Neural cell (in vitro differentiated cells): ENCODE measurements at regions not wholly inside any gene's neighbourhood (a gene's known extent, or its start where the extent isn't known, plus 50 kb on each side); places are given as distances from the start of the nearest gene placed in this dataset.

Experiments
- H2AFZ ChIP-seq: fragments of 200-600, 300-800 bp; sonication (generic), shearing (Covaris generic); 2 replicates; pipeline ENCODE4 v1.6.0; 2014; ENCODE audit warnings: low read depth, mild to moderate bottlenecking, antibody characterized with exemption, low read length, moderate library complexity
- H3F3A ChIP-seq: fragments of 200-600 bp; shearing (Covaris generic); 2 replicates; pipeline ENCODE4 v1.6.1; 2016; ENCODE audit warnings: mild to moderate bottlenecking, moderate library complexity, mixed read lengths, antibody characterized with exemption, low read length; ENCODE audit not compliant: insufficient read depth, poor library complexity, severe bottlenecking
- H3K27ac ChIP-seq: fragments of 200-600, 300-800 bp; sonication (generic), shearing (Covaris generic); 2 replicates; pipeline ENCODE4 v1.5.1; 2014; ENCODE audit warnings: mild to moderate bottlenecking, low read length, moderate library complexity
- H3K27me3 ChIP-seq: fragments of 300-800, 200-600 bp; sonication (generic), shearing (Covaris generic); 2 replicates; pipeline ENCODE4 v1.6.0; 2014; ENCODE audit warnings: mild to moderate bottlenecking, low read depth, low read length, moderate library complexity; ENCODE audit not compliant: insufficient read depth
- H3K36me3 ChIP-seq: fragments of 300-800, 200-600 bp; sonication (generic), shearing (Covaris generic); 2 replicates; pipeline ENCODE4 v1.5.1; 2014; ENCODE audit warnings: mild to moderate bottlenecking, antibody characterized with exemption, low read length, moderate library complexity; ENCODE audit not compliant: insufficient read depth
- H3K4me2 ChIP-seq: fragments of 300-800, 200-600 bp; sonication (generic), shearing (Covaris generic); 2 replicates; pipeline ENCODE4 v1.6.0; 2014; ENCODE audit warnings: mild to moderate bottlenecking, low read length
- H3K4me3 ChIP-seq: fragments of 300-800, 200-600 bp; sonication (generic), shearing (Covaris generic); 2 replicates; pipeline ENCODE4 v1.5.1; 2014; ENCODE audit warnings: mild to moderate bottlenecking, low read length, moderate library complexity
- H3K79me2 ChIP-seq: fragments of 200-600 bp; shearing (Covaris generic); replicated peaks from 2 replicates; pipeline ENCODE4 v1.6.0; 2014; ENCODE audit warnings: mild to moderate bottlenecking, low read length, moderate library complexity; ENCODE audit not compliant: insufficient read depth
- H3K9ac ChIP-seq: fragments of 300-800, 200-600 bp; sonication (generic), shearing (Covaris generic); 2 replicates; pipeline ENCODE4 v1.6.1; 2016; ENCODE audit warnings: mild to moderate bottlenecking, low read length, mixed read lengths
- H3K9me2 ChIP-seq: fragments of 200-600 bp; shearing (Covaris generic); 2 replicates; pipeline ENCODE4 v1.6.1; 2016; ENCODE audit warnings: mild to moderate bottlenecking, low read length, mixed read lengths; ENCODE audit not compliant: insufficient read depth
- H3K9me3 ChIP-seq: fragments of 200-600, 300-800 bp; sonication (generic), shearing (Covaris generic); 2 replicates; pipeline ENCODE4 v1.6.1; 2016; ENCODE audit warnings: mild to moderate bottlenecking, mixed run types, low read length, moderate library complexity, mixed read lengths
- H4K20me1 ChIP-seq: fragments of 200-600 bp; shearing (Covaris generic); 2 replicates; pipeline ENCODE4 v1.6.1; 2016; ENCODE audit warnings: mild to moderate bottlenecking, mixed run types; ENCODE audit not compliant: insufficient read depth
- CTCF ChIP-seq: fragments of 450-650 bp; IDR thresholded peaks from 2 replicates; pipeline ENCODE4 v1.5.1; 2014; ENCODE audit warnings: antibody characterized with exemption, mild to moderate bottlenecking, moderate library complexity; ENCODE audit not compliant: poor library complexity, severe bottlenecking
- EP300 ChIP-seq: fragments of 450-650 bp; conservative IDR thresholded peaks from 2 replicates; pipeline ENCODE4 v1.6.1; 2014; ENCODE audit warnings: antibody characterized with exemption, mild to moderate bottlenecking, moderate library complexity; ENCODE audit not compliant: poor library complexity, severe bottlenecking
- EZH2 ChIP-seq: fragments of 200-600, 300-800 bp; shearing (Covaris generic), sonication (generic); IDR thresholded peaks from 2 replicates; pipeline ENCODE4 v1.6.1; 2014; ENCODE audit warnings: antibody characterized with exemption, low read length, borderline replicate concordance, mild to moderate bottlenecking; ENCODE audit not compliant: insufficient read depth, poor library complexity, severe bottlenecking
- MXI1 ChIP-seq: fragments of 450-650 bp; conservative IDR thresholded peaks from 2 replicates; pipeline ENCODE4 v1.6.1; 2014; ENCODE audit warnings: antibody characterized with exemption, mild to moderate bottlenecking; ENCODE audit not compliant: poor library complexity, severe bottlenecking
- POLR2AphosphoS5 ChIP-seq: IDR thresholded peaks from 2 replicates; pipeline ENCODE4 v1.6.1; 2012
- RAD21 ChIP-seq: fragments of 450-650 bp; conservative IDR thresholded peaks from 2 replicates; pipeline ENCODE4 v1.6.1; 2014; ENCODE audit warnings: antibody characterized with exemption, mild to moderate bottlenecking, moderate library complexity
- REST ChIP-seq: IDR thresholded peaks from 2 replicates; pipeline ENCODE4 v1.6.1; 2012; ENCODE audit warnings: borderline replicate concordance
- SMC3 ChIP-seq: fragments of 450-650 bp; conservative IDR thresholded peaks from 2 replicates; pipeline ENCODE4 v1.6.1; 2014; ENCODE audit warnings: antibody characterized with exemption, mild to moderate bottlenecking, moderate library complexity; ENCODE audit not compliant: poor library complexity
- TAF1 ChIP-seq: IDR thresholded peaks from 2 replicates; pipeline ENCODE4 v1.6.1; 2012; ENCODE audit warnings: low read depth

- no peak overlapping the region for H3K4me3 ChIP-seq
- H3K9me3 ChIP-seq, result no peaks in the 10 kb centered on the region
- H3K79me2 ChIP-seq, result no peaks in the 10 kb centered on the region
- H2AFZ ChIP-seq, result no peak overlapping the region
- no peaks in the 10 kb centered on the region for H4K20me1 ChIP-seq
- H3F3A ChIP-seq, result no peaks in the 10 kb centered on the region
- H3K36me3 ChIP-seq, result no peaks in the 10 kb centered on the region
- no peaks in the 10 kb centered on the region for H3K27me3 ChIP-seq
- H3K9ac ChIP-seq, result no peak overlapping the region
- no peaks in the 10 kb centered on the region for H3K9me2 ChIP-seq
- no peak overlapping the region for H3K4me2 ChIP-seq
- no peak for TF ChIP-seq REST
- TF ChIP-seq EZH2, result no peak
- TF ChIP-seq RAD21, result no peak
- TF ChIP-seq CTCF, result no peak
- TF ChIP-seq MXI1, result no peak
- TF ChIP-seq TAF1, result no peak
- TF ChIP-seq POLR2AphosphoS5, result no peak
- no peak for TF ChIP-seq EP300
- TF ChIP-seq SMC3, result no peak
- H3K27ac ChIP-seq, result no peak overlapping the region
These were observed 259.4 kb downstream of the TEX36 start for GRCh38 chr10:125423569-125423968.

- no peak overlapping the region for H3K27ac ChIP-seq
- H4K20me1 ChIP-seq, result no peaks in the 10 kb centered on the region
- H3K4me3 ChIP-seq, result no peak overlapping the region
- no peaks in the 10 kb centered on the region for H3K36me3 ChIP-seq
- H3K79me2 ChIP-seq, result no peaks in the 10 kb centered on the region
- H3K9me3 ChIP-seq, result no peaks in the 10 kb centered on the region
- H3K9ac ChIP-seq, result no peak overlapping the region
- TF ChIP-seq EP300, result no peak
- no peak for TF ChIP-seq EZH2
- no peak for TF ChIP-seq MXI1
- no peak for TF ChIP-seq RAD21
- no peak for TF ChIP-seq SMC3
- TF ChIP-seq TAF1, result no peak
- no peak for TF ChIP-seq CTCF
- no peak for TF ChIP-seq POLR2AphosphoS5
- no peak for TF ChIP-seq REST
- no peaks in the 10 kb centered on the region for H3K9me2 ChIP-seq
- H3F3A ChIP-seq, result no peaks in the 10 kb centered on the region
- H3K4me2 ChIP-seq, result no peak overlapping the region
- no peak overlapping the region for H2AFZ ChIP-seq
- no peaks in the 10 kb centered on the region for H3K27me3 ChIP-seq
These were observed 259.5 kb upstream of the CTBP2 start for GRCh38 chr10:125419831-125420230.
